Activated T-cell treated with anti-CD3 and anti-CD28 coated beads, Interleukin-2, amount 50 U/mL, for 4 hours (primary cell): ENCODE measurements at regions not wholly inside any gene's neighbourhood (a gene's known extent, or its start where the extent isn't known, plus 50 kb on each side); places are given as distances from the start of the nearest gene placed in this dataset.
"Not testable (repeated sequence)": the region's sequence is repeated elsewhere in the genome, so short reads cannot be mapped to it uniquely, and the experiment has no call there.

Experiments
- ATAC-seq, 2 donors: fragments of 200-7000 bp; cut with Tn5 transposase; one replicate each; pipeline ENCODE4 v1.10.0; 2021
- DNase-seq: peaks from one replicate; pipeline ENCODE4 v3.0.0-alpha.2; 2020
- H3K27me3 Mint-ChIP-seq: one replicate; pipeline ENCODE4 v1.8.0; 2021; ENCODE audit warnings: low read depth, mixed read lengths
- H3K36me3 Mint-ChIP-seq: one replicate; pipeline ENCODE4 v1.8.0; 2022; ENCODE audit warnings: mixed read lengths; ENCODE audit not compliant: insufficient read depth
- H3K4me1 Mint-ChIP-seq: one replicate; pipeline ENCODE4 v1.8.0; 2021; ENCODE audit warnings: low read depth, mixed read lengths
- H3K4me3 Mint-ChIP-seq: one replicate; pipeline ENCODE4 v1.8.0; 2021; ENCODE audit warnings: mild to moderate bottlenecking, moderate library complexity, mixed read lengths
- H3K9me3 Mint-ChIP-seq: one replicate; pipeline ENCODE4 v1.8.0; 2021; ENCODE audit warnings: mixed read lengths

GRCh38 chr7:48992816-48993215 lies 68.5 kb downstream of the CDC14C start:
- no peaks in the 10 kb centered on the region for H3K4me1 Mint-ChIP-seq
- H3K27me3 Mint-ChIP-seq = no peaks in the 10 kb centered on the region
- no peaks in the 10 kb centered on the region for H3K36me3 Mint-ChIP-seq
- no peak overlapping the region for H3K4me3 Mint-ChIP-seq
- ATAC-seq (no peak), DNase-seq (no peak)
- peaks cover 7% of the 10 kb centered on the region for H3K9me3 Mint-ChIP-seq

GRCh38 chr7:49001610-49002033 lies 77.3 kb downstream of the CDC14C start:
- Mint-ChIP-seq H3K36me3 (no peaks in the 10 kb centered on the region), H3K9me3 (peaks cover 13% of the 10 kb centered on the region), H3K4me3 (no peak overlapping the region), H3K27me3 (no peaks in the 10 kb centered on the region), H3K4me1 (no peaks in the 10 kb centered on the region)
- DNase-seq (no peak), ATAC-seq (no peak)

- H3K4me1 Mint-ChIP-seq = no peaks in the 10 kb centered on the region
- no peaks in the 10 kb centered on the region for H3K36me3 Mint-ChIP-seq
- H3K4me3 Mint-ChIP-seq = no peak overlapping the region
- no peak for ATAC-seq
- no peaks in the 10 kb centered on the region for H3K27me3 Mint-ChIP-seq
- peaks cover 15% of the 10 kb centered on the region for H3K9me3 Mint-ChIP-seq
- DNase-seq = no peak
Observed at GRCh38 chr7:49010717-49011116, 86.4 kb downstream of the CDC14C start.

GRCh38 chr7:49014870-49015269 lies 90.5 kb downstream of the CDC14C start:
- peaks cover 11% of the 10 kb centered on the region for H3K9me3 Mint-ChIP-seq

GRCh38 chr7:49020145-49020544 lies 95.8 kb downstream of the CDC14C start:
- peaks cover 7% of the 10 kb centered on the region for H3K9me3 Mint-ChIP-seq
- H3K4me3 Mint-ChIP-seq = no peak overlapping the region

More at GRCh38 chr7:49014870-49015269, 90.5 kb downstream of the CDC14C start:
- DNase-seq (no peak), ATAC-seq (no peak)
- Mint-ChIP-seq H3K4me1 (no peaks in the 10 kb centered on the region), H3K27me3 (no peaks in the 10 kb centered on the region), H3K36me3 (no peaks in the 10 kb centered on the region), H3K4me3 (no peak overlapping the region)

GRCh38 chr7:49022448-49022847 lies 98.1 kb downstream of the CDC14C start:
- ATAC-seq (no peak), DNase-seq (no peak)
- Mint-ChIP-seq H3K9me3 (peaks cover 3% of the 10 kb centered on the region), H3K36me3 (no peaks in the 10 kb centered on the region), H3K27me3 (no peaks in the 10 kb centered on the region), H3K4me1 (no peaks in the 10 kb centered on the region), H3K4me3 (no peak overlapping the region)

More at GRCh38 chr7:49020145-49020544, 95.8 kb downstream of the CDC14C start:
- no peaks in the 10 kb centered on the region for H3K36me3 Mint-ChIP-seq
- H3K27me3 Mint-ChIP-seq = no peaks in the 10 kb centered on the region
- DNase-seq (no peak), ATAC-seq (no peak)
- no peaks in the 10 kb centered on the region for H3K4me1 Mint-ChIP-seq

GRCh38 chr7:49023345-49024328 lies 99.3 kb downstream of the CDC14C start:
- no peaks in the 10 kb centered on the region for H3K4me1 Mint-ChIP-seq
- ATAC-seq (no peak), DNase-seq (no peak)
- H3K27me3 Mint-ChIP-seq = no peaks in the 10 kb centered on the region
- H3K36me3 Mint-ChIP-seq = no peaks in the 10 kb centered on the region
- no peak overlapping the region for H3K4me3 Mint-ChIP-seq
- peaks cover 3% of the 10 kb centered on the region for H3K9me3 Mint-ChIP-seq

- DNase-seq (no peak), ATAC-seq (no peak)
- Mint-ChIP-seq H3K27me3 (no peaks in the 10 kb centered on the region), H3K4me1 (no peaks in the 10 kb centered on the region), H3K4me3 (no peak overlapping the region), H3K9me3 (peaks cover 8% of the 10 kb centered on the region), H3K36me3 (no peaks in the 10 kb centered on the region)
Observed at GRCh38 chr7:49030221-49030620, 105.9 kb downstream of the CDC14C start.

GRCh38 chr7:49033140-49033539 lies 108.8 kb downstream of the CDC14C start:
- not testable (repeated sequence) for ATAC-seq, H3K36me3 Mint-ChIP-seq, DNase-seq, H3K27me3 Mint-ChIP-seq, H3K9me3 Mint-ChIP-seq, H3K4me3 Mint-ChIP-seq, H3K4me1 Mint-ChIP-seq

GRCh38 chr7:49037346-49038210 lies 113.2 kb downstream of the CDC14C start:
- Mint-ChIP-seq H3K9me3 (peaks cover 16% of the 10 kb centered on the region), H3K27me3 (no peaks in the 10 kb centered on the region), H3K4me1 (no peaks in the 10 kb centered on the region), H3K4me3 (no peak overlapping the region), H3K36me3 (no peaks in the 10 kb centered on the region)
- no peak for DNase-seq
- no peak for ATAC-seq

GRCh38 chr7:49038821-49039358 lies 114.5 kb downstream of the CDC14C start:
- H3K27me3 Mint-ChIP-seq = no peaks in the 10 kb centered on the region
- no peaks in the 10 kb centered on the region for H3K36me3 Mint-ChIP-seq
- ATAC-seq = no peak
- peaks cover 18% of the 10 kb centered on the region for H3K9me3 Mint-ChIP-seq
- H3K4me1 Mint-ChIP-seq = no peaks in the 10 kb centered on the region
- no peak overlapping the region for H3K4me3 Mint-ChIP-seq
- DNase-seq = no peak

GRCh38 chr7:49060743-49061142 lies 136.4 kb downstream of the CDC14C start:
- no peak for ATAC-seq
- Mint-ChIP-seq H3K4me3 (no peak overlapping the region), H3K36me3 (no peaks in the 10 kb centered on the region), H3K27me3 (no peaks in the 10 kb centered on the region), H3K4me1 (no peaks in the 10 kb centered on the region), H3K9me3 (peaks cover 8% of the 10 kb centered on the region)
- DNase-seq = no peak

- ATAC-seq (no peak), DNase-seq (no peak)
- H3K9me3 Mint-ChIP-seq = peaks cover 6% of the 10 kb centered on the region
- no peaks in the 10 kb centered on the region for H3K36me3 Mint-ChIP-seq
- no peaks in the 10 kb centered on the region for H3K27me3 Mint-ChIP-seq
- H3K4me3 Mint-ChIP-seq = no peak overlapping the region
- H3K4me1 Mint-ChIP-seq = no peaks in the 10 kb centered on the region
Observed at GRCh38 chr7:49074538-49074937, 150.2 kb downstream of the CDC14C start.

GRCh38 chr7:49080896-49081475 lies 156.6 kb downstream of the CDC14C start:
- H3K27me3 Mint-ChIP-seq = no peaks in the 10 kb centered on the region
- H3K36me3 Mint-ChIP-seq = no peaks in the 10 kb centered on the region
- ATAC-seq (no peak), DNase-seq (no peak)
- no peak overlapping the region for H3K4me3 Mint-ChIP-seq
- H3K4me1 Mint-ChIP-seq = no peaks in the 10 kb centered on the region
- H3K9me3 Mint-ChIP-seq = peaks cover 15% of the 10 kb centered on the region
